Subcutaneous abdominal adipose tissue (tissue), 5 donors: ENCODE measurements at regions not wholly inside any gene's neighbourhood (a gene's known extent, or its start where the extent isn't known, plus 50 kb on each side); places are given as distances from the start of the nearest gene placed in this dataset.

Source experiments
- H3K27ac ChIP-seq: one replicate; pipeline ENCODE4 v1.7.0; 2013; ENCODE audit warnings: low read depth, mild to moderate bottlenecking, inconsistent platforms, low read length, moderate library complexity
- H3K27me3 ChIP-seq, 5 donors: one replicate each; pipeline ENCODE4 v1.7.0; 2013; ENCODE audit warnings: low read length in 5 of 5, inconsistent platforms in 1 of 5; ENCODE audit not compliant: control insufficient read depth in 5 of 5, insufficient read depth in 4 of 5
- H3K36me3 ChIP-seq, 5 donors: one replicate each; pipeline ENCODE4 v1.7.0; 2013; ENCODE audit warnings: low read length in 5 of 5; ENCODE audit not compliant: control insufficient read depth in 5 of 5, insufficient read depth in 5 of 5
- H3K4me1 ChIP-seq, 5 donors: one replicate each; pipeline ENCODE4 v1.7.0; 2013; ENCODE audit warnings: low read length in 5 of 5, mild to moderate bottlenecking in 3 of 5, moderate library complexity in 1 of 5; ENCODE audit not compliant: control insufficient read depth in 5 of 5, insufficient read depth in 5 of 5
- H3K4me3 ChIP-seq, 5 donors: one replicate each; pipeline ENCODE4 v1.7.0; 2013; ENCODE audit warnings: low read length in 5 of 5, low read depth in 1 of 5
- H3K9ac ChIP-seq, 5 donors: one replicate each; pipeline ENCODE4 v1.7.0; 2013; ENCODE audit warnings: low read length in 5 of 5, mild to moderate bottlenecking in 4 of 5, moderate library complexity in 3 of 5
- H3K9me3 ChIP-seq, 5 donors: one replicate each; pipeline ENCODE4 v1.7.0; 2013; ENCODE audit warnings: low read length in 5 of 5; ENCODE audit not compliant: control insufficient read depth in 5 of 5
- donor health status: healthy.
- donor health status: healthy.
- donor health status: healthy.
- donor health status: healthy.
- donor health status: healthy.

DNA sequence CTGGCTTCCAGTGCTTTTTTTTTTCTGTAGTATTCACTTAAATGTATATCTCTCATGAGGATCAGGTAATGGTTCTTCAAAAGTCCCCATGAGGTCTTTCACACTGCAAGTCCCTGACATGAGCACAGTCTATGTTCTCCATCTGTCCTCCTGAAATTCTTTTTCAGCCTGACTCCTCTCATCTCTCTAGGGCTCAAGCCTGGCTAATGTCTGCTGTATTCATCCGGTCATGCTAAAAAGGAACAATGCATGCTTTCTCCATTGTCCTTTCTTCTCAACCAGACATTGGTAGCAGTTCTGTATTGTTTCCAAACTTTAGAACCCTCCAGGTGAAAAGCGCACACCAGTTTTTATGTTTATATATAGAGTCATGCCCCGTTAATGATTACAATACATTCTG lies 368.3 kb upstream of the OLFM3 start:
- H3K4me3 ChIP-seq: no peak overlapping the region
- no peak overlapping the region for H3K27ac ChIP-seq
- H3K4me1 ChIP-seq: no peaks in the 10 kb centered on the region
- H3K9ac ChIP-seq: no peak overlapping the region
- no peaks in the 10 kb centered on the region for H3K9me3 ChIP-seq
- no peaks in the 10 kb centered on the region for H3K27me3 ChIP-seq
- H3K36me3 ChIP-seq: no peaks in the 10 kb centered on the region

DNA sequence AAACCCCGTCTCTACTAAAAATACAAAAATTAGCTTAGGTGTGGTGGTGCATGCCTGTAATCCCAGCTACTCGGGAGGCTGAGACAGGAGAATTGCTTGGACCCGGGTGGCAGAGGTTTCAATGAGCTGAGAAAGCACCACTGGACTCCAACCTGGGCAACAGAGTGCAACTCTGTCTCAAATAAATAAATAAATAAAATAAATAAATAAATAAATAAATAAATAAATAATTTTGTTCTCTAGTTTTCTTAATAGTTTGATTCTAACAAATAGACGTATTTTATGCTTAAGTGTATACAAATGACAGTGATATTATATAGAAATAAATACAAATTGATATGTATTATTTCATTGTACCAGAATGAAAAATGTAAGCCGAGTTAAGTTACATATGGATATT lies 339.9 kb upstream of the OLFM3 start:
- no peak overlapping the region for H3K27ac ChIP-seq
- no peaks in the 10 kb centered on the region for H3K27me3 ChIP-seq
- no peaks in the 10 kb centered on the region for H3K4me1 ChIP-seq
- no peak overlapping the region for H3K4me3 ChIP-seq
- H3K36me3 ChIP-seq: no peaks in the 10 kb centered on the region
- H3K9me3 ChIP-seq: no peaks in the 10 kb centered on the region
- H3K9ac ChIP-seq: no peak overlapping the region

DNA sequence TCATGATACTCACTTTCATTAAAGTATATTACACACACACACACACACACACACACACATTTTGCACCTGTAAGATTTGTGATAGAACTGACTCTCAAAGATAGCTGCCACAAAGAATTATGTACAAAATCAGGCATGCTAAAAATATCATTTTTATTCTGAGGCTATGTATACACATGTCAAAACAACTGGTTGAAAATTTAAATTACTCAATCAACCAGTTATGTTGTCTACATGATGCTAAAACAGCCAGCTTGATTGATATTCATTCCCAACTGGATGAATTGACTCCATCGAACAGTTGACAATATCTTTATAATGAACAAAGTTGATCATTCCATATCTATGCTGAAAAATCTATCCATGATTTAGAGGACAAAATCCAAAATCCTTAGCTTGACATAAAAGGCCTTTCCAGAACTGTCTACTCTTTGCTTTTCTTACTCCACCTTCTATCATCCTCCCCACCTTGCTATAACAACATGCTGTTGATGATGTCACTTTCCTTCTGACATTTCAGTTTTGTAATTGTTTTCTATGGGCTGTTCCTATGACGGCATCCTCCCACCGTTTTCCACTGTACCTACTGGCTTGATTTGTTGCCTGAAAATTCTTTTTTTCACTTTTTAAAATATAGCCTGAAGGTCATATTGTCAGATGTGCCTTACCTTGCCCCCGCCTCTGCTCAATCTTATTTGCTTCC lies 321.5 kb upstream of the OLFM3 start:
- Histone ChIP-seq H3K9ac (no peak overlapping the region), H3K9me3 (no peaks in the 10 kb centered on the region), H3K36me3 (no peaks in the 10 kb centered on the region), H3K27me3 (no peaks in the 10 kb centered on the region), H3K27ac (no peak overlapping the region), H3K4me1 (no peaks in the 10 kb centered on the region), H3K4me3 (no peak overlapping the region)

DNA sequence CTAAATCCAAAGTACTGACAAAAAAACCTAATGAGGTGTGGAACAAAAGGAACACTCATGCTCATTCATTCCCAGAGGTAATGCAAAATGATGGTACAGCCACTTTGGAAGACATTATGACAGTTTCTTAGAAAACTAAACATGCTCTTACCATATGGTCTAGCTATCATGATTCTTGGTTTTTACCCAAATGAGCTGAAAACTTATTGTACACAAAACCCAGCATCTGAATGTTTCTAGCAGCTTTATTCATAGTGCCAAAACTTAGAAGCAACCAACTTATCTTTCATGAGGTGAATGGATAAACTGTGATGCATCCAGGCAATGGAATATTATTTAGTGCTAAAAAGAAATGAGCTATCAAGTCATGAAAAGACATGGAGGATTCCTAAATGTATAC lies 318.4 kb upstream of the OLFM3 start:
- Histone ChIP-seq H3K4me1 (no peaks in the 10 kb centered on the region), H3K9ac (no peak overlapping the region), H3K4me3 (no peak overlapping the region), H3K36me3 (no peaks in the 10 kb centered on the region), H3K27ac (no peak overlapping the region), H3K9me3 (no peaks in the 10 kb centered on the region), H3K27me3 (no peaks in the 10 kb centered on the region)

DNA sequence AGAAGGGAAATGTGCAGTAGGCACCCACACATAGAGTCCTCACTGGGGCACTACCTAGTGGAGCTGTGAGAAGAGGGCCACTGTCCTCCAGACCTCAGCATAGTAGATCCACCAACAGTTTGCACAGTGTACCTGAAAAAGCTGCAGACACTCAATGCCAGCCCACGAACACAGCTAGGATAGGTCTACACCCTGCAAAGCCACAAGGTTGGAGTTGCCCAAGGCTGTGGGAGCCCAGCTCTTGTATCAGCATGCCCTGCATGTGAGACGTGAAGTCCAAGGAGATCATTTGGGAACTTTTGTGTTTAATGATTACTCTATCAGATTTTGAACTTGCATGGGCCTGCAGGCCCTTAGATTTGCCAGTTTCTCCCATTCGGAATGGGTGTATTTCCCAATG lies 299.4 kb upstream of the OLFM3 start:
- no peaks in the 10 kb centered on the region for H3K27me3 ChIP-seq
- peaks cover 0 to 6% (median 0%) of the 10 kb centered on the region in 5 donors for H3K9me3 ChIP-seq
- H3K36me3 ChIP-seq: no peaks in the 10 kb centered on the region
- no peak overlapping the region for H3K4me3 ChIP-seq
- H3K27ac ChIP-seq: no peak overlapping the region
- H3K9ac ChIP-seq: no peak overlapping the region
- no peaks in the 10 kb centered on the region for H3K4me1 ChIP-seq

DNA sequence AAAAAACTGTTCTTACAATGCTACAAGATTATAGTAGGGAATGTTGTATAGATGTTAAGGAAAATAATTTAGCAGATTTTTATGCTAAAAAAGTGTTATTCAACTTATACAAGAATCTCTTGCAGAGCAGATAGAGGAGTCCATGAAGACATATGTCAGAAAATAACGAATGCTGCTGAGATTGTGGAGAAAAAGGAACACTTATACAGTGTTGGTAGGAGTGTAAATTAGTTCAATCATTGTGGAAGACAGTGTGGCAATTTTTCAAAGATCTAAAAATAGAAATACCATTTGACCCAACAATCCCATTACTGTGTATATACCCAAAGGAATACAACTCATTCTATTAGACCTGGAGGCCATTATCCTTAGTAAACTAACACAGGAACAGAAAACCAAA lies 286.2 kb upstream of the OLFM3 start:
- Histone ChIP-seq H3K36me3 (no peaks in the 10 kb centered on the region), H3K4me3 (no peak overlapping the region)

GRCh38 chr1:102262994-102263393 lies 266.3 kb upstream of the OLFM3 start:
- Histone ChIP-seq H3K4me3 (peak overlapping the region in 1 of 5 donors; percentile 20), H3K27me3 (no peaks in the 10 kb centered on the region), H3K36me3 (no peaks in the 10 kb centered on the region), H3K4me1 (no peaks in the 10 kb centered on the region), H3K27ac (no peak overlapping the region), H3K9ac (no peak overlapping the region), H3K9me3 (no peaks in the 10 kb centered on the region)

More for the DNA sequence above, 286.2 kb upstream of the OLFM3 start:
- no peak overlapping the region for H3K9ac ChIP-seq
- no peak overlapping the region for H3K27ac ChIP-seq
- H3K9me3 ChIP-seq: peaks cover 0 to 8% (median 3%) of the 10 kb centered on the region in 5 donors
- no peaks in the 10 kb centered on the region for H3K4me1 ChIP-seq
- H3K27me3 ChIP-seq: no peaks in the 10 kb centered on the region

DNA sequence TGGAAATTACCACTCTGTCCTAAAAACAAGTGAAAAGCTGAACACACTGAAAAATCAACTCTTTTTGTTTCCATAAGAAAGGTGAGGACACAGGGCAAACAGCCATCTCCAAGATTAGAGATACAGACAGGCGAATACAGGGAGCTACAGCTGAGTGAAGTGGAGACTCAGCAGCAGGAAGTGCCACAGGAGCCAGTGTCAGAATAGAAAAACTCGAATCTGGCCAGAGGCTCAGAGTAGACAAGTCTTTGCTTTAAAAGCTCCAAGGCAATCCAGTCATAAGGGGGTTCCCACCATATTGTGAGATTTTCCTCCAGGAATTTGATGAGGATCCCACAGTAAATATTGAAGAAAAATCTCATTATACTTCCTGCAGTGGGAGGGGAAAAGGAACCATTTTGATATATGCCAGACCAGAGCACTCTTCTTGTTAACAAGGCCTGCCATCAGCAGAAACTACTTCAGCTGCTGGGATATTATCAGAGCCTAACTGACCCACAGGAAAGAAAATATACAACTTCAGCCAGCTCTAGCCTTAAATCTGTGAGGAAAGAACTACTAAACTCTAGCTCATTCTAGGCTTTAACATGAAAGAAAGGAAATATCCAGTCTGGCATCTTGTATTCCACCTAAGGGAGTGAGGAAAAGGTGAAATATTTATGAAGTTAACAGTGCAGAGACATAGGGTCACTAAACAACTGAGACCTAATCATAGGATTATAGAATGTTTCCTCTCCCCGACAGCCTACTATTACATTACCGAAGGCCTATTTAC lies 256.2 kb upstream of the OLFM3 start:
- Histone ChIP-seq H3K4me1 (no peaks in the 10 kb centered on the region), H3K27ac (no peak overlapping the region), H3K27me3 (no peaks in the 10 kb centered on the region), H3K9ac (no peak overlapping the region), H3K36me3 (no peaks in the 10 kb centered on the region), H3K9me3 (peaks cover 0 to 3% (median 0%) of the 10 kb centered on the region in 5 donors), H3K4me3 (no peak overlapping the region)

- H3K27me3 ChIP-seq: no peaks in the 10 kb centered on the region
- H3K9me3 ChIP-seq: no peaks in the 10 kb centered on the region
- no peaks in the 10 kb centered on the region for H3K4me1 ChIP-seq
- H3K27ac ChIP-seq: no peak overlapping the region
- H3K36me3 ChIP-seq: no peaks in the 10 kb centered on the region
- no peak overlapping the region for H3K4me3 ChIP-seq
- no peak overlapping the region for H3K9ac ChIP-seq
Observed at GRCh38 chr1:102241431-102242338, 245.0 kb upstream of the OLFM3 start.

GRCh38 chr1:102239247-102239646 lies 242.5 kb upstream of the OLFM3 start:
- H3K9ac ChIP-seq: no peak overlapping the region
- H3K36me3 ChIP-seq: no peaks in the 10 kb centered on the region
- H3K9me3 ChIP-seq: no peaks in the 10 kb centered on the region
- no peak overlapping the region for H3K27ac ChIP-seq
- H3K4me1 ChIP-seq: no peaks in the 10 kb centered on the region
- no peaks in the 10 kb centered on the region for H3K27me3 ChIP-seq
- H3K4me3 ChIP-seq: no peak overlapping the region
